A549 (cell line): ENCODE measurements at regions not wholly inside any gene's neighbourhood (a gene's known extent, or its start where the extent isn't known, plus 50 kb on each side); places are given as distances from the start of the nearest gene placed in this dataset.

Experiments
- CTCF ChIP-seq: fragments of >200 bp; sonication (Bioruptor Twin); formaldehyde crosslinking; IDR thresholded peaks from 3 replicates; pipeline ENCODE4 v1.5.1; 2016
- JUNB ChIP-seq: fragments of >200 bp; sonication (Bioruptor Twin); formaldehyde crosslinking; IDR thresholded peaks from 2 replicates; pipeline ENCODE4 v1.6.1; 2016
- MAFK ChIP-seq: fragments of 450-650 bp; IDR thresholded peaks from 2 replicates; pipeline ENCODE4 v1.6.1; 2014; ENCODE audit not compliant: partially characterized antibody
- MAX ChIP-seq: IDR thresholded peaks from 2 replicates; pipeline ENCODE4 v1.6.1; 2012
- POLR2A ChIP-seq: IDR thresholded peaks from 2 replicates; pipeline ENCODE4 v1.6.1; 2012; ENCODE audit warnings: mild to moderate bottlenecking, low read length
- RAD21 ChIP-seq, 2 experiments: fragments of >200 bp in 1 of 2; sonication (Bioruptor Twin) in 1 of 2; formaldehyde crosslinking in 1 of 2; IDR thresholded peaks in 1 of 2; conservative IDR thresholded peaks in 1 of 2; 2 replicates in 1 of 2; 3 replicates in 1 of 2; pipeline ENCODE4 v1.6.1; 2012 to 2018; ENCODE audit warnings: inconsistent platforms in 1 of 2
- REST ChIP-seq: fragments of 200-600 bp; sonication (generic); IDR thresholded peaks from 2 replicates; pipeline ENCODE4 v1.6.1; 2016; ENCODE audit warnings: antibody characterized with exemption, mild to moderate bottlenecking, moderate library complexity
- TF ChIP-seq, protein P1 (sequence below): fragments of 450-650 bp; IDR thresholded peaks from 2 replicates; pipeline ENCODE4 v1.6.1; 2014; ENCODE audit warnings: antibody characterized with exemption

DNA sequence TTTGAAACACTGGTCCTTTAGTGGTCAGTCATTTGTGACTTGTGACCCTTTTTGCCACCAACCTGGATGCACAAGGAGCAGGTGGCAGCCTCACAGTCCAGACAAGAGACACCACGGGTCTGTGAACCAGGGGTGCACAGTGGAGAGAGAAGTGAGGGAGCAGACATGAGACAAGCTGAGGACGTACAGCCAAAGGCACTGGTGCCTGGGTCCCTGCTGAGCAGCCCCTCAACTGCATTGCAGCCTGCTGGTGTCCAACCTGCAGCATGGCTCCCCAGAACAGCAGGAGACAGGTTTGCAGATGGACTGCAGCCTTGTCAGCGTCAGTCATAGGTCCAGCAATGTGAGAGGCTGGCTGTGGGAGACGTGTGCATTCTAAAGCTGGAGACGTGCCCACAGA lies 124.2 kb upstream of the FSTL4 start:
- TF ChIP-seq MAFK (no peak), RAD21 (conservative IDR thresholded peaks at IDR 0.05 in 1 of 2, IDR thresholded peaks at IDR 0.05 in 1 of 2) (no peak), CTCF (no peak), POLR2A (no peak), REST (no peak), JUNB (no peak), MAX (no peak)
- TF ChIP-seq, protein P1, sequence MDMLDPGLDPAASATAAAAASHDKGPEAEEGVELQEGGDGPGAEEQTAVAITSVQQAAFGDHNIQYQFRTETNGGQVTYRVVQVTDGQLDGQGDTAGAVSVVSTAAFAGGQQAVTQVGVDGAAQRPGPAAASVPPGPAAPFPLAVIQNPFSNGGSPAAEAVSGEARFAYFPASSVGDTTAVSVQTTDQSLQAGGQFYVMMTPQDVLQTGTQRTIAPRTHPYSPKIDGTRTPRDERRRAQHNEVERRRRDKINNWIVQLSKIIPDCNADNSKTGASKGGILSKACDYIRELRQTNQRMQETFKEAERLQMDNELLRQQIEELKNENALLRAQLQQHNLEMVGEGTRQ, result no peak
